ENCODE measurements at regions not wholly inside any gene's neighbourhood (a gene's known extent, or its start where the extent isn't known, plus 50 kb on each side); places are given as distances from the start of the nearest gene placed in this dataset.

GRCh38 chr1:221203224-221204054 is 324.2 kb downstream of the HLX start:
- no peak for TF ChIP-seq CTCF (IDR thresholded peaks at IDR 0.05)
- no peak for TF ChIP-seq EP300 (IDR thresholded peaks at IDR 0.05)
- no peak for TF ChIP-seq POLR2A (IDR thresholded peaks at IDR 0.05)
